A549 (cell line): ENCODE measurements at regions not wholly inside any gene's neighbourhood (a gene's known extent, or its start where the extent isn't known, plus 50 kb on each side); places are given as distances from the start of the nearest gene placed in this dataset.

Source experiments
- ATAC-seq, 2 experiments: fragments of 200-7000 bp in 1 of 2; fragments of >200 bp in 1 of 2; cut with Nextera tagmentation in 1 of 2; cut with Tn5 transposase in 1 of 2; 3 replicates each; pipeline versions ENCODE4 v1.8.0 to v1.9.1; 2018 to 2020; ENCODE audit warnings: mild to moderate bottlenecking in 1 of 2, moderate library complexity in 1 of 2
- CTCF ChIA-PET: fragments of 300-600 bp; sonication (Branson Sonifier 250); formaldehyde crosslinking; extraction: SDS; loops from one replicate; lab custom pipeline; 2021; ENCODE audit warnings: antibody characterized with exemption, inconsistent platforms; lab: Yijun Ruan, JAX
- POLR2A ChIA-PET: fragments of 350-600 bp; formaldehyde crosslinking; extraction: SDS; loops from one replicate; lab custom pipeline; 2021; ENCODE audit warnings: antibody characterized with exemption, inconsistent platforms; lab: Yijun Ruan, JAX
- DNase-seq, 2 experiments: peaks; one replicate each; pipeline versions ENCODE4 v3.0.0 to v3.0.0-alpha.2; 2011 to 2016; ENCODE audit warnings: low read depth in 1 of 2, low spot score in 1 of 2
- FAIRE-seq: peaks from 2 replicates; lab custom pipeline; 2011; peaks lifted over from hg19 to GRCh38; lab: Jason Lieb, UNC
- H3K27ac ChIP-seq, 2 experiments: fragments of >200 bp; sonication (Bioruptor Twin); formaldehyde crosslinking; 3 replicates each; pipeline ENCODE4 v1.5.1; 2016 to 2017
- H3K4me1 ChIP-seq: fragments of >200 bp; sonication (Bioruptor Twin); formaldehyde crosslinking; 3 replicates; pipeline ENCODE4 v1.6.1; 2016
- H3K4me2 ChIP-seq: fragments of >200 bp; sonication (Bioruptor Twin); formaldehyde crosslinking; 3 replicates; pipeline ENCODE4 v1.6.1; 2016
- H3K4me3 ChIP-seq: fragments of >200 bp; sonication (Bioruptor Twin); formaldehyde crosslinking; 3 replicates; pipeline ENCODE4 v1.5.1; 2016
- H3K9me3 ChIP-seq: fragments of >200 bp; sonication (Bioruptor Twin); formaldehyde crosslinking; 3 replicates; pipeline ENCODE4 v1.6.1; 2016
- CBX2 ChIP-seq: fragments of 200-600 bp; sonication (generic); IDR thresholded peaks from 2 replicates; pipeline ENCODE4 v1.6.1; 2016; ENCODE audit warnings: low read depth, mild to moderate bottlenecking, borderline replicate concordance
- CEBPB ChIP-seq, 2 experiments: fragments of >200 bp in 1 of 2; sonication (Bioruptor Twin) in 1 of 2; formaldehyde crosslinking in 1 of 2; IDR thresholded peaks; 2 replicates each; pipeline ENCODE4 v1.6.1; 2012 to 2016
- CHD4 ChIP-seq: fragments of 200-600 bp; sonication (generic); IDR thresholded peaks from 2 replicates; pipeline ENCODE4 v1.6.1; 2016; ENCODE audit warnings: antibody characterized with exemption, mild to moderate bottlenecking, borderline replicate concordance
- EHF ChIP-seq: fragments of 250-450 bp; sonication (Bioruptor Pico); IDR thresholded peaks from 2 replicates; pipeline ENCODE4 v1.5.0; 2020; ENCODE audit warnings: mild to moderate bottlenecking
- ESRRA ChIP-seq: fragments of 150-350 bp; IDR thresholded peaks from 2 replicates; pipeline ENCODE4 v1.6.1; 2014; ENCODE audit warnings: mild to moderate bottlenecking, low read length, borderline replicate concordance
- FOSB ChIP-seq: fragments of 250-450 bp; sonication (Bioruptor Pico); IDR thresholded peaks from 2 replicates; pipeline ENCODE4 v1.5.0; 2020; ENCODE audit warnings: mild to moderate bottlenecking, moderate library complexity
- HOXA7 ChIP-seq: fragments of 250-450 bp; sonication (Bioruptor Pico); IDR thresholded peaks from 2 replicates; pipeline ENCODE4 v1.5.0; 2020; ENCODE audit warnings: mild to moderate bottlenecking, moderate library complexity
- JUN ChIP-seq, 2 experiments: fragments of >200 bp; sonication (Bioruptor Twin); formaldehyde crosslinking; IDR thresholded peaks; 2 replicates in 1 of 2; 3 replicates in 1 of 2; pipeline ENCODE4 v1.6.1; 2016 to 2017
- KDM1A ChIP-seq: fragments of 200-600 bp; sonication (generic); IDR thresholded peaks from 2 replicates; pipeline ENCODE4 v1.6.1; 2016; ENCODE audit warnings: low read depth, mild to moderate bottlenecking
- KDM5A ChIP-seq: fragments of 200-600 bp; sonication (generic); IDR thresholded peaks from 2 replicates; pipeline ENCODE4 v1.6.1; 2016; ENCODE audit warnings: antibody characterized with exemption, mild to moderate bottlenecking
- MAZ ChIP-seq: fragments of 150-350 bp; IDR thresholded peaks from 2 replicates; pipeline ENCODE4 v1.6.1; 2014; ENCODE audit warnings: antibody characterized with exemption, low read depth, low read length, borderline replicate concordance
- NR3C1 ChIP-seq: fragments of >200 bp; sonication (Bioruptor Twin); formaldehyde crosslinking; IDR thresholded peaks from 3 replicates; pipeline ENCODE4 v1.6.1; 2017
- POLR2AphosphoS2 ChIP-seq: conservative IDR thresholded peaks from 2 replicates; pipeline ENCODE4 v1.6.1; 2012; ENCODE audit warnings: low read length, improper control_type of control experiment, inconsistent platforms
- RARB ChIP-seq: fragments of 250-450 bp; sonication (Bioruptor Pico); IDR thresholded peaks from 2 replicates; pipeline ENCODE4 v1.8.0; 2021; ENCODE audit warnings: mild to moderate bottlenecking, moderate library complexity
- TFCP2L1 ChIP-seq: fragments of 250-450 bp; sonication (Bioruptor Pico); IDR thresholded peaks from 2 replicates; pipeline ENCODE4 v1.5.0; 2021; ENCODE audit warnings: mild to moderate bottlenecking
- TP53 ChIP-seq: fragments of 250-450 bp; sonication (Bioruptor Pico); IDR thresholded peaks from 2 replicates; pipeline ENCODE4 v1.5.0; 2021; ENCODE audit warnings: mild to moderate bottlenecking, moderate library complexity
- ZFP36 ChIP-seq: fragments of 450-650 bp; IDR thresholded peaks from 2 replicates; pipeline ENCODE4 v1.6.1; 2014; ENCODE audit warnings: borderline replicate concordance; ENCODE audit not compliant: partially characterized antibody
- ZNF302 ChIP-seq: fragments of 250-450 bp; sonication (Bioruptor Pico); IDR thresholded peaks from 2 replicates; pipeline ENCODE4 v1.9.0; 2021; ENCODE audit warnings: inconsistent platforms, mild to moderate bottlenecking, moderate library complexity
- WGBS: methylation state at CpG from one replicate; pipeline ENCODE4 v1.1.6; 2017; ENCODE audit errors: missing lambda C conversion rate; 5-methylcytosine and 5-hydroxymethylcytosine counted together
- TF ChIP-seq, protein P1 (sequence below): fragments of 150-350 bp; IDR thresholded peaks from 2 replicates; pipeline ENCODE4 v1.6.1; 2014; ENCODE audit warnings: low read depth, mild to moderate bottlenecking, low read length
- TF ChIP-seq, protein P2 (sequence below): IDR thresholded peaks from 2 replicates; pipeline ENCODE4 v1.6.1; 2012; ENCODE audit warnings: low read depth, borderline replicate concordance
- TF ChIP-seq, protein P3 (sequence below): fragments of 200-600 bp; sonication (generic); IDR thresholded peaks from 2 replicates; pipeline ENCODE4 v1.6.1; 2016; ENCODE audit warnings: antibody characterized with exemption, mild to moderate bottlenecking, moderate library complexity

DNA sequence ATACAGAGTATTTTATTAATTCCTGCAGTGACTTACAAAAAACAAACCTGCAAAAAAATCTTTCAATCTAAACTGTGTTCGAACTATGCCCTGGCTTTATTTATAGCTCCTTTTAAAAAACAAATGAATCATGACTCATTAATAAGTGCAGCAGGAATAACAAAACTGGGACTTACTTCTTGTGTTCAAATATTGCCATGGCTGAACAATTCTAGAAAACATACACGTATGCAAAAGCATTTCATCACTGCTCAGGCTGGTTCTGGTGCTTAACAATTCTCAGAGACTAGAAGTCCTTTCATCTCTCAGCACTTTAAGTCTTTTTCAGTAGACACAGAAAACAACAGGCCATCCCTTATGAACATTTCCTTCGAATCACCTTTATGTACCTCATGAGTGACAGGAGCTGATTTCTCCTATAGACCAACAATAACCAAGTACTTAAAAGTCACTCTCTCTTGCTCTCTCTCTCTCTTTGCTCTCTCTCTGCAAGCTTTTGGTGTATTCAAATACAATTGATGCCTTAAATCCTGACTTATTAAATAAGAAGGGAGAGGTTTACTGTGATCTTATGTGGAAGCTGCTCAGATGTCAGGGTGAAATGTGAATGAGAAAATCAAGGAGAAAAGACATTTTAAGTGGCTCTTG lies 268.8 kb downstream of the TTC8 start:
- DNase-seq (no peak), ATAC-seq (no peak), FAIRE-seq (no peak)
- H3K4me3 ChIP-seq, result no peak overlapping the region
- H3K27ac ChIP-seq, result no peak overlapping the region
- 0 out of 3 replicates have a peak, but pooled peaks cover 5% of the 10 kb centered on the region for H3K9me3 ChIP-seq
- WGBS, result 7% methylated on average over 3 of the region's 3 CpGs
- H3K4me1 ChIP-seq, result no peaks in the 10 kb centered on the region
- TF ChIP-seq ESRRA (no peak), POLR2AphosphoS2 (no peak), CBX2 (no peak), RARB (CRISPR knock-in tag) (no peak), CEBPB (IDR thresholded peaks at IDR 0.05) (no peak), FOSB (CRISPR knock-in tag) (no peak), TP53 (CRISPR knock-in tag) (no peak), NR3C1 (no peak), ZNF302 (CRISPR knock-in tag) (no peak), HOXA7 (CRISPR knock-in tag) (no peak), MAZ (no peak), CHD4 (no peak), KDM5A (no peak), TFCP2L1 (CRISPR knock-in tag) (no peak), KDM1A (no peak), ZFP36 (no peak)
- TF ChIP-seq, protein P1, sequence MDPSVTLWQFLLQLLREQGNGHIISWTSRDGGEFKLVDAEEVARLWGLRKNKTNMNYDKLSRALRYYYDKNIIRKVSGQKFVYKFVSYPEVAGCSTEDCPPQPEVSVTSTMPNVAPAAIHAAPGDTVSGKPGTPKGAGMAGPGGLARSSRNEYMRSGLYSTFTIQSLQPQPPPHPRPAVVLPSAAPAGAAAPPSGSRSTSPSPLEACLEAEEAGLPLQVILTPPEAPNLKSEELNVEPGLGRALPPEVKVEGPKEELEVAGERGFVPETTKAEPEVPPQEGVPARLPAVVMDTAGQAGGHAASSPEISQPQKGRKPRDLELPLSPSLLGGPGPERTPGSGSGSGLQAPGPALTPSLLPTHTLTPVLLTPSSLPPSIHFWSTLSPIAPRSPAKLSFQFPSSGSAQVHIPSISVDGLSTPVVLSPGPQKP, result no peak
- TF ChIP-seq, protein P2, sequence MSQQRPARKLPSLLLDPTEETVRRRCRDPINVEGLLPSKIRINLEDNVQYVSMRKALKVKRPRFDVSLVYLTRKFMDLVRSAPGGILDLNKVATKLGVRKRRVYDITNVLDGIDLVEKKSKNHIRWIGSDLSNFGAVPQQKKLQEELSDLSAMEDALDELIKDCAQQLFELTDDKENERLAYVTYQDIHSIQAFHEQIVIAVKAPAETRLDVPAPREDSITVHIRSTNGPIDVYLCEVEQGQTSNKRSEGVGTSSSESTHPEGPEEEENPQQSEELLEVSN, result no peak
- ChIA-PET CTCF (interaction anchor here (1.1 kb wide), 1 partner anchor 14 kb away, joined by 3 read pairs; no protein-coding TSS in a partner anchor), POLR2A (no interaction called here)
- no peak overlapping the region for H3K4me2 ChIP-seq

DNA sequence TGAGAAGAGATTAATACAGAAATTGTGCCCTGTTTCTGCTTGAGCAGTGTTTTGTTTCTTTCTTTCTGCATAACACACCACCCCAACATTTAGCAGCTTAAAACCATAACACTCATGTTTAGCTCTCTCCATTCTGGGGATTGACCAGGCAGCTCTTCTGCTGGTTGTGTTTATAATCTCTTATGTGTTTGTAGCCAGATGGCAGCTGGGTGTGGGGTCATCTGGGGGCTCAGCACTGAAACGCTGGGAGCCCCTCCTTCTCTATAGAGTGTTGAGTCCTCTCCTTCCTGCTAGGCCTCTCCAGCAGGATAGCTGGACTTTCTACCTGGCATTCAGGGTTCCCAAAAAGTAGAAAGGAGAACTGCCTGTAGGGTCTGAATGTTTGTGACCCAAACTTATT lies 270.6 kb downstream of the TTC8 start:
- no peak for FAIRE-seq
- Histone ChIP-seq H3K9me3 (0 out of 3 replicates have a peak, but pooled peaks cover 5% of the 10 kb centered on the region), H3K4me1 (no peaks in the 10 kb centered on the region), H3K4me3 (no peak overlapping the region), H3K4me2 (no peak overlapping the region), H3K27ac (no peak overlapping the region)
- DNase-seq, result no peak
- WGBS, result 0% methylated on average over 1 of the region's 1 CpG
- ChIA-PET POLR2A (no interaction called here), CTCF (interaction anchor here (1.5 kb wide), 1 partner anchor 27 kb away, joined by 3 read pairs; no protein-coding TSS in a partner anchor)
- ATAC-seq, result no peak
- TF ChIP-seq, protein P3, sequence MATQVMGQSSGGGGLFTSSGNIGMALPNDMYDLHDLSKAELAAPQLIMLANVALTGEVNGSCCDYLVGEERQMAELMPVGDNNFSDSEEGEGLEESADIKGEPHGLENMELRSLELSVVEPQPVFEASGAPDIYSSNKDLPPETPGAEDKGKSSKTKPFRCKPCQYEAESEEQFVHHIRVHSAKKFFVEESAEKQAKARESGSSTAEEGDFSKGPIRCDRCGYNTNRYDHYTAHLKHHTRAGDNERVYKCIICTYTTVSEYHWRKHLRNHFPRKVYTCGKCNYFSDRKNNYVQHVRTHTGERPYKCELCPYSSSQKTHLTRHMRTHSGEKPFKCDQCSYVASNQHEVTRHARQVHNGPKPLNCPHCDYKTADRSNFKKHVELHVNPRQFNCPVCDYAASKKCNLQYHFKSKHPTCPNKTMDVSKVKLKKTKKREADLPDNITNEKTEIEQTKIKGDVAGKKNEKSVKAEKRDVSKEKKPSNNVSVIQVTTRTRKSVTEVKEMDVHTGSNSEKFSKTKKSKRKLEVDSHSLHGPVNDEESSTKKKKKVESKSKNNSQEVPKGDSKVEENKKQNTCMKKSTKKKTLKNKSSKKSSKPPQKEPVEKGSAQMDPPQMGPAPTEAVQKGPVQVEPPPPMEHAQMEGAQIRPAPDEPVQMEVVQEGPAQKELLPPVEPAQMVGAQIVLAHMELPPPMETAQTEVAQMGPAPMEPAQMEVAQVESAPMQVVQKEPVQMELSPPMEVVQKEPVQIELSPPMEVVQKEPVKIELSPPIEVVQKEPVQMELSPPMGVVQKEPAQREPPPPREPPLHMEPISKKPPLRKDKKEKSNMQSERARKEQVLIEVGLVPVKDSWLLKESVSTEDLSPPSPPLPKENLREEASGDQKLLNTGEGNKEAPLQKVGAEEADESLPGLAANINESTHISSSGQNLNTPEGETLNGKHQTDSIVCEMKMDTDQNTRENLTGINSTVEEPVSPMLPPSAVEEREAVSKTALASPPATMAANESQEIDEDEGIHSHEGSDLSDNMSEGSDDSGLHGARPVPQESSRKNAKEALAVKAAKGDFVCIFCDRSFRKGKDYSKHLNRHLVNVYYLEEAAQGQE, result no peak
- TF ChIP-seq TFCP2L1 (CRISPR knock-in tag) (no peak), JUN (IDR thresholded peaks at IDR 0.05) (no peak), EHF (CRISPR knock-in tag) (no peak), CHD4 (no peak), NR3C1 (no peak)
